ENCODE measurements at regions not wholly inside any gene's neighbourhood (a gene's known extent, or its start where the extent isn't known, plus 50 kb on each side); places are given as distances from the start of the nearest gene placed in this dataset.

GRCh38 chr15:53246404-53246803 is 456.3 kb upstream of the ONECUT1 start:
- TF ChIP-seq, protein P1, sequence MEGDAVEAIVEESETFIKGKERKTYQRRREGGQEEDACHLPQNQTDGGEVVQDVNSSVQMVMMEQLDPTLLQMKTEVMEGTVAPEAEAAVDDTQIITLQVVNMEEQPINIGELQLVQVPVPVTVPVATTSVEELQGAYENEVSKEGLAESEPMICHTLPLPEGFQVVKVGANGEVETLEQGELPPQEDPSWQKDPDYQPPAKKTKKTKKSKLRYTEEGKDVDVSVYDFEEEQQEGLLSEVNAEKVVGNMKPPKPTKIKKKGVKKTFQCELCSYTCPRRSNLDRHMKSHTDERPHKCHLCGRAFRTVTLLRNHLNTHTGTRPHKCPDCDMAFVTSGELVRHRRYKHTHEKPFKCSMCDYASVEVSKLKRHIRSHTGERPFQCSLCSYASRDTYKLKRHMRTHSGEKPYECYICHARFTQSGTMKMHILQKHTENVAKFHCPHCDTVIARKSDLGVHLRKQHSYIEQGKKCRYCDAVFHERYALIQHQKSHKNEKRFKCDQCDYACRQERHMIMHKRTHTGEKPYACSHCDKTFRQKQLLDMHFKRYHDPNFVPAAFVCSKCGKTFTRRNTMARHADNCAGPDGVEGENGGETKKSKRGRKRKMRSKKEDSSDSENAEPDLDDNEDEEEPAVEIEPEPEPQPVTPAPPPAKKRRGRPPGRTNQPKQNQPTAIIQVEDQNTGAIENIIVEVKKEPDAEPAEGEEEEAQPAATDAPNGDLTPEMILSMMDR (IDR thresholded peaks at IDR 0.05) = no peak
- TF ChIP-seq EZH2phosphoT487 (IDR thresholded peaks at IDR 0.05) (no peak), EZH2 (IDR thresholded peaks at IDR 0.05) (no peak)
- Histone ChIP-seq H3K27ac (no peak overlapping the region), H3K4me2 (no peak overlapping the region), H3K27me3 (no peaks in the 10 kb centered on the region), H4K20me1 (ENCODE audit: low read depth) (no peaks in the 10 kb centered on the region), H3K4me3 (no peak overlapping the region), H3K36me3 (no peaks in the 10 kb centered on the region), H3K9ac (no peak overlapping the region), H3K4me1 (peaks cover under 1% of the 10 kb centered on the region), H3K9me3 (ENCODE audit: low read depth) (no peaks in the 10 kb centered on the region), H3F3A (ENCODE audit: low read depth) (no peaks in the 10 kb centered on the region), H3K79me2 (ENCODE audit: low read depth) (no peaks in the 10 kb centered on the region), H2AFZ (replicated peaks) (no peak overlapping the region)
- no peak overlapping the region for H3K27ac Mint-ChIP-seq
- H3K9me3 Mint-ChIP-seq = peaks cover 4% of the 10 kb centered on the region
- no peaks in the 10 kb centered on the region for H3K36me3 Mint-ChIP-seq
- no peak overlapping the region for H3K4me3 Mint-ChIP-seq
- peaks cover 4% of the 10 kb centered on the region for H3K27me3 Mint-ChIP-seq (ENCODE audit: insufficient read depth, low read depth)
- DNase-seq (ENCODE audit: low spot score) = no peak
- peaks cover 9% of the 10 kb centered on the region for H3K4me1 Mint-ChIP-seq

- no peaks in the 10 kb centered on the region for H3K79me2 ChIP-seq (ENCODE audit: low read depth)
- H4K20me1 ChIP-seq (ENCODE audit: low read depth) = no peaks in the 10 kb centered on the region
- no peaks in the 10 kb centered on the region for H3K36me3 Mint-ChIP-seq
- no peaks in the 10 kb centered on the region for H3K27me3 Mint-ChIP-seq (ENCODE audit: insufficient read depth, low read depth)
- H3F3A ChIP-seq (ENCODE audit: low read depth) = no peaks in the 10 kb centered on the region
- no peaks in the 10 kb centered on the region for H3K36me3 ChIP-seq
- DNase-seq (ENCODE audit: low spot score) = no peak
- no peak overlapping the region for H3K27ac ChIP-seq
- no peak overlapping the region for H3K4me3 Mint-ChIP-seq
- peaks cover 5% of the 10 kb centered on the region for H3K4me1 ChIP-seq
- no peaks in the 10 kb centered on the region for H3K4me1 Mint-ChIP-seq
- TF ChIP-seq, protein P1 (IDR thresholded peaks at IDR 0.05) = no peak
- TF ChIP-seq EZH2phosphoT487 (IDR thresholded peaks at IDR 0.05) = no peak
- no peak for TF ChIP-seq EZH2 (IDR thresholded peaks at IDR 0.05)
- H3K4me2 ChIP-seq = no peak overlapping the region
- no peaks in the 10 kb centered on the region for H3K9me3 ChIP-seq (ENCODE audit: low read depth)
- H2AFZ ChIP-seq (replicated peaks) = no peak overlapping the region
- no peak overlapping the region for H3K9ac ChIP-seq
- H3K27ac Mint-ChIP-seq = no peak overlapping the region
- no peak overlapping the region for H3K4me3 ChIP-seq
- H3K27me3 ChIP-seq = no peaks in the 10 kb centered on the region
- no peaks in the 10 kb centered on the region for H3K9me3 Mint-ChIP-seq
Observed at GRCh38 chr15:53233801-53234200, 443.7 kb upstream of the ONECUT1 start.

GRCh38 chr15:53230473-53230872 is 440.3 kb upstream of the ONECUT1 start:
- peaks cover 3% of the 10 kb centered on the region for H3K4me1 Mint-ChIP-seq

More at GRCh38 chr15:53230473-53230872, 440.3 kb upstream of the ONECUT1 start:
- Histone ChIP-seq H3F3A (ENCODE audit: low read depth) (no peaks in the 10 kb centered on the region), H2AFZ (replicated peaks) (no peak overlapping the region), H3K9ac (no peak overlapping the region), H3K36me3 (no peaks in the 10 kb centered on the region), H3K79me2 (ENCODE audit: low read depth) (no peaks in the 10 kb centered on the region), H3K27me3 (no peaks in the 10 kb centered on the region), H3K27ac (no peak overlapping the region), H3K4me2 (no peak overlapping the region), H3K9me3 (ENCODE audit: low read depth) (no peaks in the 10 kb centered on the region), H3K4me1 (no peaks in the 10 kb centered on the region), H3K4me3 (no peak overlapping the region), H4K20me1 (ENCODE audit: low read depth) (no peaks in the 10 kb centered on the region)
- no peak overlapping the region for H3K4me3 Mint-ChIP-seq
- no peak overlapping the region for H3K27ac Mint-ChIP-seq
- TF ChIP-seq, protein P1 (IDR thresholded peaks at IDR 0.05) = no peak
- no peak for TF ChIP-seq EZH2 (IDR thresholded peaks at IDR 0.05)
- no peaks in the 10 kb centered on the region for H3K9me3 Mint-ChIP-seq
- H3K27me3 Mint-ChIP-seq (ENCODE audit: insufficient read depth, low read depth) = peaks cover 3% of the 10 kb centered on the region
- H3K36me3 Mint-ChIP-seq = no peaks in the 10 kb centered on the region
- DNase-seq (ENCODE audit: low spot score) = no peak
